Vagina (tissue), 2 donors: ENCODE measurements at regions not wholly inside any gene's neighbourhood (a gene's known extent, or its start where the extent isn't known, plus 50 kb on each side); places are given as distances from the start of the nearest gene placed in this dataset.

Experiments used
- CTCF ChIP-seq, 3 experiments: fragments of 450-650 bp in 2 of 3; fragments of 200-600 bp in 1 of 3; sonication (generic) in 1 of 3; IDR thresholded peaks; one replicate each; pipeline ENCODE4 v1.5.1; 2017 to 2019; ENCODE audit warnings: antibody characterized with exemption in 3 of 3, mild to moderate bottlenecking in 2 of 3, moderate library complexity in 2 of 3
- POLR2A ChIP-seq, 2 donors: fragments of 450-650 bp; IDR thresholded peaks; one replicate each; pipeline ENCODE4 v1.6.1; 2017; ENCODE audit warnings: antibody characterized with exemption in 2 of 2, mild to moderate bottlenecking in 2 of 2, moderate library complexity in 2 of 2
- POLR2AphosphoS5 ChIP-seq, 2 donors: sonication (generic); formaldehyde crosslinking; IDR thresholded peaks; one replicate each; pipeline ENCODE4 v1.9.0; 2017; ENCODE audit warnings: antibody characterized with exemption in 2 of 2, mild to moderate bottlenecking in 2 of 2, low read depth in 1 of 2; ENCODE audit not compliant: insufficient read depth in 1 of 2

- TF ChIP-seq POLR2AphosphoS5 (IDR thresholded peaks at IDR 0.05; ENCODE audit: insufficient read depth in 1 of 2, low read depth in 1 of 2) (no peak), POLR2A (IDR thresholded peaks at IDR 0.05) (no peak), CTCF (IDR thresholded peaks at IDR 0.05) (no peak)
Observed at GRCh38 chr12:80041071-80041470, 58.3 kb upstream of the OTOGL start.
